ENCODE measurements at regions not wholly inside any gene's neighbourhood (a gene's known extent, or its start where the extent isn't known, plus 50 kb on each side); places are given as distances from the start of the nearest gene placed in this dataset.

DNA sequence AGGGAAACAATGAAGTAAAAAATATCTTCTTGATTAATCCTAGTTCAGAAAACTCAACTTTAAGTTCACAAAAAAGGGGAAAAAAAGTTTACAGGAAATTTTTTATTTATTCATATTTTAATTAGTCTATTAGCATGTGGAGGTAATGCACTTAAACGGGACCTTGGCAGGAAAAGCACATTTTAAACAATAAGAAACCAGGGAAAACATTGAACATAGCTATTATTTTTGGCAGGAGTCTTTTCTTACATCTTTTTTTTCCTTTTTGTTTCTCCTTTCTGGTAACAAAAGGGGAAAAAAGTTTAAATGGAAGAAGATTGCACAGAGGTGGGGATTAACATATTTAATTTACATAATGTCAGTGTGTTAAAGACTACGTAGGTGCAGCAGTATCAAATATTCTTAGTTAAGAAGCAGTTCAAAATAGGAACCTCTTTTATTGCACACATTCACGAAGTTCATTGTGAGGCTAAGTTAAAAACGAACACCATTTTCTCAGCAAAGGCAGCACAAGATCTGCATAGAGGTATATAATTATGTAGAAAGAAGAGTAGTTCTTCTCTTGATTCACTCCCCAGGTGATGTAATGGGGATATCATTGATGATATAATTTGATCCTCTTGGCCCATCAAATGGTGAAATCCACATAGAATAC, 940.5 kb downstream of the CDH11 start:
- H3K27ac ChIP-seq: no peak overlapping the region
- DNase-seq (ENCODE audit: low read depth in 1 of 2, low spot score in 1 of 2): no peak
- H3K9me3 ChIP-seq (ENCODE audit: low read depth): no peaks in the 10 kb centered on the region
- H3K36me3 ChIP-seq: no peaks in the 10 kb centered on the region
- no peaks in the 10 kb centered on the region for H3K4me1 ChIP-seq (ENCODE audit: low read depth)
- no peaks in the 10 kb centered on the region for H3K27me3 ChIP-seq
- no peak overlapping the region for H3K4me3 ChIP-seq
- TF ChIP-seq, protein P1, sequence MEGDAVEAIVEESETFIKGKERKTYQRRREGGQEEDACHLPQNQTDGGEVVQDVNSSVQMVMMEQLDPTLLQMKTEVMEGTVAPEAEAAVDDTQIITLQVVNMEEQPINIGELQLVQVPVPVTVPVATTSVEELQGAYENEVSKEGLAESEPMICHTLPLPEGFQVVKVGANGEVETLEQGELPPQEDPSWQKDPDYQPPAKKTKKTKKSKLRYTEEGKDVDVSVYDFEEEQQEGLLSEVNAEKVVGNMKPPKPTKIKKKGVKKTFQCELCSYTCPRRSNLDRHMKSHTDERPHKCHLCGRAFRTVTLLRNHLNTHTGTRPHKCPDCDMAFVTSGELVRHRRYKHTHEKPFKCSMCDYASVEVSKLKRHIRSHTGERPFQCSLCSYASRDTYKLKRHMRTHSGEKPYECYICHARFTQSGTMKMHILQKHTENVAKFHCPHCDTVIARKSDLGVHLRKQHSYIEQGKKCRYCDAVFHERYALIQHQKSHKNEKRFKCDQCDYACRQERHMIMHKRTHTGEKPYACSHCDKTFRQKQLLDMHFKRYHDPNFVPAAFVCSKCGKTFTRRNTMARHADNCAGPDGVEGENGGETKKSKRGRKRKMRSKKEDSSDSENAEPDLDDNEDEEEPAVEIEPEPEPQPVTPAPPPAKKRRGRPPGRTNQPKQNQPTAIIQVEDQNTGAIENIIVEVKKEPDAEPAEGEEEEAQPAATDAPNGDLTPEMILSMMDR (IDR thresholded peaks at IDR 0.05; ENCODE audit: low read depth, low read length): no peak

DNA sequence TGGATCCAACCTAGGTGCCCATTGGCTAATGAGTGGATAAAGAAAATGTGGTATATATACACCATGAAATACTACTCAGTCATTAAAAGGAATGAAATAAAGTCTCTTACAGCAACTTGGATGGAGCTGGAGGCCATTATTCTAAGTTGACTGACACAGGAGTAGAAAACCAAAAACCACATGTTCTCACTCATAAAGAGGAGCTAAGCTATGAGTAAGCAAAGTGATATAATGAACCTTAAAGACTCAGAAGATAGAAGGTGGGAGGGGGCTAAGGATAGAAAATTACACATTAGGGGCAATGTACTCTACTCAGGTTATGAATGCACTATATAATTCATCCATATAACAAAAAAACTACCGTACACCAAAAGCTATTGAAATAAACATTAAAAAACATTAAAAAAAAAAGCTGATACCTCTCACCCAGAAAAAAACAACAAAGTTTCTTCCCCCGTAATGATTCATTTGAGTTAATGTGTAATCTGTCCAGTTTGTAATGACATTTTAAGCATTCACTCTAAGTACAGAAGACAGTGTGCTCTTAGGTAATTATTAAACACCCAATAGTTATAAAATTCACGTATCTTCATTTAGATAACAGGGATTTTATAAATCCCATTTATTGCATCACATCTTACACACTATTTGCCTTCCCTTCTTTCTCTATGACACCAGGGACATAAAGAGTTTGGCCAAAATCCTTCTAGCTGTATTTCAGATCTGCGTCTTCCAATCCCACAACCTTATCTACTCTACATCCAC, 941.5 kb downstream of the CDH11 start:
- no peak for DNase-seq (ENCODE audit: low read depth in 1 of 2, low spot score in 1 of 2)
- no peak overlapping the region for H3K27ac ChIP-seq
- TF ChIP-seq, protein P1 (IDR thresholded peaks at IDR 0.05; ENCODE audit: low read depth, low read length): no peak
- no peak overlapping the region for H3K4me3 ChIP-seq
- no peaks in the 10 kb centered on the region for H3K4me1 ChIP-seq (ENCODE audit: low read depth)
- H3K27me3 ChIP-seq: no peaks in the 10 kb centered on the region
- H3K9me3 ChIP-seq (ENCODE audit: low read depth): no peaks in the 10 kb centered on the region
- H3K36me3 ChIP-seq: no peaks in the 10 kb centered on the region

DNA sequence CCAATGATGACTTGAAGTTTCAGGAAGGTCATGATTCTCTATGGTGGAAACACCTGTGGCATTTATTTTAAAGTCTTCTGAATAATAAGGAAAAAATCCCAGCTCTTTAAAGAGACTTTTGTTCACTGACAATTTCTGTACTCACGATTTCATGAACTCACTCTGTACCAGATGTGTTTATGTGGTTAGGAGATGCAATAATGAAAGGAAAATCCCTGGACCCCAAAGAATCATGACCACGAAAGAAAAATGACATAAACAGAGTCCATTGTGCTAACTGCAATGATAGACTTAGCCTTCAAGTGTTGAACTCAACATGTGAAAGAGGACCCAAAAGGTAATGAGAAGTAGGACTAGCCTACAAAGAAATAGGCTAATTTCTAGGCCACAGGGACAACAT, 947.5 kb downstream of the CDH11 start:
- Histone ChIP-seq H3K36me3 (no peaks in the 10 kb centered on the region), H3K27me3 (no peaks in the 10 kb centered on the region), H3K9me3 (ENCODE audit: low read depth) (no peaks in the 10 kb centered on the region), H3K27ac (no peak overlapping the region), H3K4me3 (no peak overlapping the region), H3K4me1 (ENCODE audit: low read depth) (no peaks in the 10 kb centered on the region)
- DNase-seq (ENCODE audit: low read depth in 1 of 2, low spot score in 1 of 2): no peak
- TF ChIP-seq, protein P1 (IDR thresholded peaks at IDR 0.05; ENCODE audit: low read depth, low read length): no peak

DNA sequence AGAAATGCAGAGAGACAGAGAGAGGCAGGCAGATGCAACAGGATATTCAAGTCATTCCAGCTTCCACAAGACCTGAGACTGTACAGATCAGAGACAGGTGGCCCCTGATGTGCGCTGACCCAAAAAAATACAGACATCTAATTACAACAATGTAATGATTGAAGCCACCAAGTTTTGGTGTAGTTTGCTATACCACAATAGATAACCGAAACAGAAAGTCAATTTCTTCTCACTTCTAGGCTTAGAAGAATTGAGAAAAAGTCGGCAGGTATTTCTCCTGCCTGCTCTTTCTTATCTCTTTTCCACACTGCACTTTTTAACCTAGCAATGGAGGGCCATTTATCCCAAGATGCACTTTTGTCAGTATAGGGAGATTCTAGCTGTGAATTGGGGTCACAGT, 949.2 kb downstream of the CDH11 start:
- H3K9me3 ChIP-seq (ENCODE audit: low read depth): no peaks in the 10 kb centered on the region
- no peaks in the 10 kb centered on the region for H3K27me3 ChIP-seq
- TF ChIP-seq, protein P1 (IDR thresholded peaks at IDR 0.05; ENCODE audit: low read depth, low read length): no peak
- H3K36me3 ChIP-seq: no peaks in the 10 kb centered on the region
- no peak overlapping the region for H3K4me3 ChIP-seq
- H3K27ac ChIP-seq: no peak overlapping the region
- no peak for DNase-seq (ENCODE audit: low read depth in 1 of 2, low spot score in 1 of 2)
- no peaks in the 10 kb centered on the region for H3K4me1 ChIP-seq (ENCODE audit: low read depth)

DNA sequence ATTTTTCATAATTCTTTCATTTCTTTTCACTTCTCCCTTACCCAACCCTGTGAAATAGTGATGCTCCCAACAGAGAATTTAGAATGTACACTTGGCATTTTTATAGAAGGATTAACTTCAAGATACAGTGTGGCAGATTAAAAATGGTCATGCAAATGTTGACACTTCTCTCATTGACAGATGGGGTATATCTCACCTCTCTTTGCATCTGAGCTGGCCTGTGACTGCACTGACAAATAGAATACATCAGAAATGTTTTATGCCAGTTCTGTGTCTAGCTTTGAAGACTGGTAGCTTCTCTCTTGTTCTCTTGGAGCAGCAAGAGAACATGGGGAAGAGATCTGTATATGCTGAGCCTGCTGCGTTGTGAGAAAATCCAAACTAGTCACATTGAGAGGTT, 949.6 kb downstream of the CDH11 start:
- Histone ChIP-seq H3K27me3 (no peaks in the 10 kb centered on the region), H3K27ac (no peak overlapping the region), H3K36me3 (no peaks in the 10 kb centered on the region), H3K9me3 (ENCODE audit: low read depth) (no peaks in the 10 kb centered on the region), H3K4me3 (no peak overlapping the region), H3K4me1 (ENCODE audit: low read depth) (no peaks in the 10 kb centered on the region)
- DNase-seq (ENCODE audit: low read depth in 1 of 2, low spot score in 1 of 2): no peak
- TF ChIP-seq, protein P1 (IDR thresholded peaks at IDR 0.05; ENCODE audit: low read depth, low read length): no peak

Measured in cardiac muscle cell (in vitro differentiated cells and primary cell).